ENCODE measurements at regions not wholly inside any gene's neighbourhood (a gene's known extent, or its start where the extent isn't known, plus 50 kb on each side); places are given as distances from the start of the nearest gene placed in this dataset.

- DNase-seq, result no peak
Observed at GRCh38 chr4:171759274-171759673, 53.9 kb upstream of the GALNTL6 start.

GRCh38 chr4:171751538-171751937, 61.7 kb upstream of the GALNTL6 start:
- no peak for DNase-seq

GRCh38 chr4:171746418-171746817, 66.8 kb upstream of the GALNTL6 start:
- no peak for DNase-seq

DNA sequence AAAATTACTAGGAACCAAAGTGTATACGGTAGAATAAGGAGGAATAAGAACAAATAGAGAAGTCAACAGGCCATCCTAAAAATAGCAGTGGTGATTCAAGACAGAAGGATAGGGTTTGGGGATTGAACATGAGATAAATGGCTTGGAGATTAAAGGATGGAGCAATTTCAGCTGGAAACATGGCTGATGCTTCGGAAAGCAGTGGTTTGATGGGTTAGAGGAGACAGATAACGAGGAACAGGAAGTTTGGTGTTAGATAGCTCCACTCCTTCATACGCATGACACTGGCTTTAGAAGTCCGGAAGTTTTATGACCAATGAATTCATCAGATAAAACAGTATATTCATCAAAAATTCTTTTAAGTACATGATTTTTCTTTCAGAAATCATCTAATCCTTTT, 70.8 kb upstream of the GALNTL6 start:
- DNase-seq, result no peak

- DNase-seq, result no peak
Observed at GRCh38 chr4:171727185-171727584, 86.0 kb upstream of the GALNTL6 start.

GRCh38 chr4:171721937-171722336, 91.3 kb upstream of the GALNTL6 start:
- no peak for DNase-seq

DNA sequence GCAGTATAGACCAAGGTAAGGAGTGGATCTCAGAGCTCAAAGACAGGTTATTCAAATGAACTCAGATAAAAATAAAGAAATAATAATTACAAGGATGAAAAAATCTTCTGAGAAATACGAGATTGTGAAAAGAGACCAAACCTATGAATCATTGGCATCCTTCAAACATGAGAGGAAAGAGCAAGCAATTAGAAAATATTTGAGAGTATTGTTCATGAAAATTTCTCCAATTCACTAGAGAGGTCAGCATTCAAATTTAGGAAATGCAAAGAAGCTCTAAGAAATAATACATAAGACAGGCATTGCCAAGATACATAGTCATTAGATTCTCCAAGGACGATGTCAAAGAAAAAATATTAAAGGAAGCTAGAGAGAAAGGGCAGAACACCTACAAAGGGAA, 93.5 kb upstream of the GALNTL6 start:
- no peak for DNase-seq

DNA sequence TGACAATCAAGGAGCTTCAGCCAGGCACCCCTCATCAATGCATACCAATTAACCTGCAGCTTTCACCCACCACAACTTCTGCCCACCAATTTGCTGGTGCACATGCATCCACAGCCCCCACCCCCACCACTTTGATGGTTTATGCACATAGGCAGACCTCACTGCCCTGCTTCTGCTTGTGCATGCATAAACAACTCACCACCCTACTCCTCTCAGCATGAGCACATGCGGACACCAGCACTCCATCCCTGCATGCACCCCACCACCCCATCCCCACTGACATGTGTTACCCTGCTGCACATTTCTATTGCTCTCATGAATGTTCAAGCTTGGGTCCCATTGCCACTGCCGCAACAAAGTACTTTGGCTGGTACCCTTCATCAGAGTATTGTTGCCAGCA, 94.5 kb upstream of the GALNTL6 start:
- no peak for DNase-seq

DNA sequence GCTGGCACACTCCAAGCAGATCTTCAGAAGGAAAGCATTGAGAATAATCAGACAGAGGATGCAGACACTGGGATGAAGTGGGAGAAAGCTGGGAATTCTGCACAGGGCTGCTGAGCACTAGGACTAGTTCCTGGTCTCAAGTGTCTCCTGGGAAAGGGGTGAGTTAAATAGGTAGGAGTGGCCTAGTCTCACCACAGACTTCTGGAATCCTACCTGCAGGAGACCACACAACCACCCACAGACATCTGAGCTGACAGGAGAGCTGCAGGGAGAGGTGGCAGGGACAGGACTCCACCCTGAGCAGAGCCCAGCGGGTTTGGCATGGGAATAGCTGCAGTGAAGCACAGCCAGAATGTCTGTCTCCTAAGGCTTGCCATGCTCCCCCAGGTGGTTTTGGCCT, 95.1 kb upstream of the GALNTL6 start:
- DNase-seq, result no peak

- no peak for DNase-seq
Observed at GRCh38 chr4:171717231-171717741, 95.9 kb upstream of the GALNTL6 start.

GRCh38 chr4:171715973-171716372, 97.2 kb upstream of the GALNTL6 start:
- DNase-seq, result no peak

GRCh38 chr4:171714791-171715454, 98.3 kb upstream of the GALNTL6 start:
- no peak for DNase-seq

GRCh38 chr4:171710743-171711142, 102.5 kb upstream of the GALNTL6 start:
- no peak for DNase-seq

DNA sequence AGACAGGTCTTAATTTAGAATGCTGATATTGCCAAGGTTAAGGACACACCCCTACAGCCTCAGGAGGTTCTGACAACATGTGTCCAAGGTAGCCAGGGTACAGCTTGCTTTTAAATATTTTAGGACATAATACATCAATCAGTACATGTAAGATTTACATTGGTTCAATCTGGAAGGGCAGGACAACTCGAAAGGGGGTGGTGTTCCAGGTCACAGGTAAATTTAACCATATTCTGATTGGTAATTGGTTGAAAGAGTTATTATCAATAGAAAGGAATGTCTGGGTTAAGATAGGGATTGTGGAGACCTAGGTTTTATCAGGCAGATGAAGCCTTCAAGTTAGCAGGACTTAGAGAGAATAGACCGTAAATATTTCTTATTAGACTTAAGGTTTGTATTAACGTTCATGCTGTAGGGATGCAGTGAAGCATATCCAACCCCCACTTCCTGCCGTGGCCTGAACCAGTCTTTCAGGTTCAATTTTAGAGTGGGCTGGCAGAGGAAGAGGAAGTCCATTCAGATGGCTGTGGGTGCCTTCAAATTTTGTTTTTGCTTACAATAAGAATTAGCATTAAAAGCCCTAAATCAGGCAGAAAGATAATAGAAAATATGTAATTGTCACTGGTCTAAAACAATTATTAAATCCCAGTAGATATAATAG, 136.5 kb upstream of the GALNTL6 start:
- DNase-seq, result no peak

DNA sequence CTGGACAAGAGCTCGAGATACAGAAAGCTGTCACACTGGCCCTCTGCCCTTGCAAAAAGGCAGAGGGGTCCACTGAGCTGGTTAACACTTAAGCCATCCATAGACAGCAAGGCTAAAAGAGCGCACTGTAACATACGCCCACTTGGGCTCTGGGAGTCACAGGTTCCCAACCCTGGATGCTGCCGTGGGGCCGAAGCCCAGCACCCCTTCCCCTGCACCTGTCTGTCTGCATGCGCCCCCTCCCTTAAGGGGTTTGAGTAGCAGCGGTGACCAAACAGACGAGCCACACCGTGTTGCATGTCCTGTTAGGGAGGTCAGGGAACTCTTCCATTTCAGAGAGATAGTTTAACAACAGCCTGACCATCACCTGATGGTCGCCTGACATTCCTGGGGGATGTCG, 138.4 kb upstream of the GALNTL6 start:
- no peak for DNase-seq

DNA sequence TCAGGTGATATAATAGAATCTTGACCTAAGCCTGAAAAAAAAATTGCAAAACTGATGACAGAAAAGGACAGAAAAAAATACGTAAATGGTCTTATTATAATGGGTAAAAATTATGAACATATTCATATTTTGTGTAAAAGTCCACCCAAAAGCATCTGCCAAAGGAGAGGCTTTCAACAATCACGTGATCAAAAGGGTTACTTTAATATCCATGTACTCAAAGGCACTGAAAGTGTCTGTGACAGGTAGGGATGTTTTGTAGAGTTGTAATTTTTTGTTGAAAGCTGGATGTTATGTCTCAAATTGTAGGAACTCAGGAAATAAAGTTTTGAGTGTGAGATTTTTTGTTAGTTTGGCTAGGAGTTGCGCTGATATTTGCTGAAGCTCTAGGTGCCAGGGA, 144.8 kb upstream of the GALNTL6 start:
- DNase-seq, result no peak

DNA sequence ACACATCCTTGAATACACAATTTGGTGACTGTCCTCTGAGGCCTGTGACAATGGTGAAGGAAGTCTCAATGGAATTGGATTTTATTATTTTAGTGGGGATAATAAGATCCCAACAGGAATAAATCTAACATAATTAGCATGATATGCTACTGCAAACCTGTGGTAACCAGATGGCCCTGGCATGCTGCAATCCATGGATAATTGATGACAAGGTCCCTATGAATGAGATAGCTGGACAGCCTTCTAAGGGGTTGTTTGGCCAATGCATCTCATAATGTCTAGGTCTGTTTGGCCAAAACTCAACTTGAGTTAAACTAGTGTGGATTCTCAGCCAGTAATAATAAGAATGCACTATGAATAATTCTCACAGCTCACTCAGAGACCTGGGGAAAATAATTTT, 145.3 kb upstream of the GALNTL6 start:
- no peak for DNase-seq

- DNase-seq, result no peak
Observed at GRCh38 chr4:171651071-171651470, 162.1 kb upstream of the GALNTL6 start.

DNA sequence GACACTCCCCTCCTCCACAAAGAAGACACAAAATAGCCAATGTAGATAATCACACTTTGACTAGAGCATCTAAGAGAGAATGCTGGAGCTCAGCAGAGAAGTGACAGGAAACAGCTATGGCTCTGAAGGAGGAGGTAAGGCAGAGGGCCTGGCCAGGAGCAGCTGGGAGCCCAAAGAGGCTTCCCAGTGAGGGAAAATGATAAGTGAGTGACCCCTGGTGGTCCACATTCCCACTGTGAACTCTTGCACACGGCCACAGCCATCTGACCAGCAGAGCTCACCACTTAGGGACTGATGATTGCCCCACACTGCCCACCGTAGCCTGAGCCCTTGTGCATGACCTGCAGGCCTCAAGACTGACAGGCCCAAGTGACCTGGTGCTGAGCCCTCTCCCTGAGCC, 162.7 kb upstream of the GALNTL6 start:
- no peak for DNase-seq

DNA sequence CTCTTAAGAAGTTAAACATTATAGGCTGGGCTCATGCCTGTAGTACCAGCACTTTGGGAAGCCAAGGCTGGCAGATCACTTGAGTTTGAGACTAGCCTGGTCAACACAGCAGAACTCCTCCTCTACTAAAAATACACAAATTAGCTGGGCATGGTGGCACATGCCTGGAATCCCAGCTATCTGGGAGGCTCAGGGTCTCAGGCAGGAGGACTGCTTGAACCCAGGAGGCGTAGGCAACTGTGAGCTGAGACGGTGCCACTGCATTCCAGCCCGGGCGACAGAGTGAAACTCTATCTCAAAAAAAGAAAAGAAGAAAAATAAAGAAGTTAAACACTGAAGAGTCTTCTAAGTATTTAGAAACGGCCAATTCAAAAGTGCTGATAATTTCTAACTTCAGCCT, 164.3 kb upstream of the GALNTL6 start:
- DNase-seq, result no peak

- no peak for DNase-seq
Observed at GRCh38 chr4:171646984-171647383, 166.2 kb upstream of the GALNTL6 start.

GRCh38 chr4:171644430-171645057, 168.7 kb upstream of the GALNTL6 start:
- peak in 1 of 2 donors; percentile 1 for DNase-seq

DNA sequence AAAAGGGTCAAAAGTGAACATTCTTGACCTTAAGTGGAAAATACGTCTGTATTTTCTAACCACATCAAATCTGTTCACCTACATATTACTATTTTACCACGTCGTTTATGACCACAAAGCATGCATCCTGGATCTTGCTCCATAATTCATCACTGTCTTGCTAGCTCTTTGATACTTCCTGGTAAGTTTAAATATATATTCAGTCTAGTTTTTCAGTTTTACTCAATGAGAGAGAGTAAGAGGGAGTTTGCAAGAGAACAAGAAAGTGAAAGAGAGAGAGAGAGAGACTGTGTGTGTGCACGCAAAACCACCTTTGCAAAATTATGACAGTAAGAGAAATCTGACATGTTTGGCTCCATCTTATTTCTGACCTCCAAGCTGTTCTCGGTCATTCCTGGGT, 173.7 kb upstream of the GALNTL6 start:
- no peak for DNase-seq

DNA sequence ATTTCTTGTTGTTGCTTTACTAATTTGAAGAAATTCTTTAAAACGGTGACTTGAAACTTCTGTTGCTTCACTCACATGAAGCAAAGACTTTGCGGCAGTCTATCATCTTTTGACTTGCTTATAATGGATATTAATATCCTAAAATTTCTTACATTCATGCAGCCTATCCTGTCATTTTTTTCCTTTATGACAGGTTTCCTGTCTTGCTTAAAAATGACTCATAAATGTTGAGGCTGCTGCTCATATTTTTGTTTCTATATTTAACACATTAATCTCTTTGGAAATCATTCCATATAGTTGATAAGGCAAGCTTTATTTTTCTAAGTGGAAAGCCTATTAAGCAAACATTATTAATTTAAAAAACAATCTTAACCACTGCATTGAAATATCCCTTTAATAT, 176.6 kb upstream of the GALNTL6 start:
- no peak for DNase-seq

Measured in inflammatory macrophage (primary cell).